ENCODE measurements at regions not wholly inside any gene's neighbourhood (a gene's known extent, or its start where the extent isn't known, plus 50 kb on each side); places are given as distances from the start of the nearest gene placed in this dataset.

GRCh38 chr4:37132975-37133360 lies 111.6 kb upstream of the NWD2 start:
- H3K27ac ChIP-seq = no peak overlapping the region
- WGBS (ENCODE audit: low lambda C conversion rate, missing lambda C conversion rate) = 92% methylated on average over 1 of the region's 1 CpG
- no peaks in the 10 kb centered on the region for H4K20me1 ChIP-seq (ENCODE audit: insufficient read depth, poor library complexity, severe bottlenecking)

GRCh38 chr4:37138019-37138653 lies 106.4 kb upstream of the NWD2 start:
- Histone ChIP-seq H3K36me3 (replicated peaks; ENCODE audit: insufficient read depth, low read depth) (no peaks in the 10 kb centered on the region), H3K79me2 (no peaks in the 10 kb centered on the region), H3K4me3 (no peak overlapping the region), H3K27ac (no peak overlapping the region), H2AFZ (no peak overlapping the region), H3K9me2 (replicated peaks; ENCODE audit: insufficient read depth) (no peaks in the 10 kb centered on the region), H3K9me3 (ENCODE audit: low read depth) (no peaks in the 10 kb centered on the region), H3K27me3 (no peaks in the 10 kb centered on the region), H3K4me2 (no peak overlapping the region), H3K4me1 (ENCODE audit: insufficient read depth) (no peaks in the 10 kb centered on the region), H4K20me1 (ENCODE audit: insufficient read depth, poor library complexity, severe bottlenecking) (no peaks in the 10 kb centered on the region)
- 76% methylated on average over 2 of the region's 2 CpGs for WGBS (ENCODE audit: low lambda C conversion rate, missing lambda C conversion rate)
- TF ChIP-seq EZH2 (IDR thresholded peaks at IDR 0.05; ENCODE audit: borderline replicate concordance) = no peak
- no peak for DNase-seq (ENCODE audit: low spot score)

More at GRCh38 chr4:37132975-37133360, 111.6 kb upstream of the NWD2 start:
- Histone ChIP-seq H3K36me3 (replicated peaks; ENCODE audit: insufficient read depth, low read depth) (no peaks in the 10 kb centered on the region), H3K4me1 (ENCODE audit: insufficient read depth) (no peaks in the 10 kb centered on the region), H3K27me3 (no peaks in the 10 kb centered on the region), H3K79me2 (no peaks in the 10 kb centered on the region), H2AFZ (no peak overlapping the region), H3K9me2 (replicated peaks; ENCODE audit: insufficient read depth) (no peaks in the 10 kb centered on the region), H3K9me3 (ENCODE audit: low read depth) (no peaks in the 10 kb centered on the region), H3K4me3 (no peak overlapping the region), H3K4me2 (no peak overlapping the region)
- DNase-seq (ENCODE audit: low spot score) = no peak
- no peak for TF ChIP-seq EZH2phosphoT487 (IDR thresholded peaks at IDR 0.05; ENCODE audit: low read depth, severe bottlenecking, unreplicated experiment)
- no peak for TF ChIP-seq EZH2 (IDR thresholded peaks at IDR 0.05; ENCODE audit: borderline replicate concordance)
- TF ChIP-seq CTCF (IDR thresholded peaks at IDR 0.05; ENCODE audit: poor library complexity) = no peak

- WGBS (ENCODE audit: low lambda C conversion rate, missing lambda C conversion rate) = 28% methylated on average over 2 of the region's 2 CpGs
- TF ChIP-seq EZH2phosphoT487 (IDR thresholded peaks at IDR 0.05; ENCODE audit: low read depth, severe bottlenecking, unreplicated experiment) (no peak), EZH2 (IDR thresholded peaks at IDR 0.05; ENCODE audit: borderline replicate concordance) (no peak), CTCF (IDR thresholded peaks at IDR 0.05; ENCODE audit: poor library complexity) (no peak)
Measured at GRCh38 chr4:37138789-37139188, 105.8 kb upstream of the NWD2 start.

GRCh38 chr4:37139987-37140386 lies 104.6 kb upstream of the NWD2 start:
- 31% methylated on average over 1 of the region's 1 CpG for WGBS (ENCODE audit: low lambda C conversion rate, missing lambda C conversion rate)
- H3K9me2 ChIP-seq (replicated peaks; ENCODE audit: insufficient read depth) = no peaks in the 10 kb centered on the region
- no peak overlapping the region for H3K27ac ChIP-seq
- no peaks in the 10 kb centered on the region for H4K20me1 ChIP-seq (ENCODE audit: insufficient read depth, poor library complexity, severe bottlenecking)
- H2AFZ ChIP-seq = no peak overlapping the region
- no peaks in the 10 kb centered on the region for H3K79me2 ChIP-seq
- DNase-seq (ENCODE audit: low spot score) = no peak
- no peak overlapping the region for H3K4me3 ChIP-seq
- H3K36me3 ChIP-seq (replicated peaks; ENCODE audit: insufficient read depth, low read depth) = no peaks in the 10 kb centered on the region
- no peaks in the 10 kb centered on the region for H3K27me3 ChIP-seq
- no peaks in the 10 kb centered on the region for H3K9me3 ChIP-seq (ENCODE audit: low read depth)
- no peaks in the 10 kb centered on the region for H3K4me1 ChIP-seq (ENCODE audit: insufficient read depth)
- TF ChIP-seq CTCF (IDR thresholded peaks at IDR 0.05; ENCODE audit: poor library complexity) (no peak), EZH2phosphoT487 (IDR thresholded peaks at IDR 0.05; ENCODE audit: low read depth, severe bottlenecking, unreplicated experiment) (no peak), EZH2 (IDR thresholded peaks at IDR 0.05; ENCODE audit: borderline replicate concordance) (no peak)
- H3K4me2 ChIP-seq = no peak overlapping the region

More at GRCh38 chr4:37138789-37139188, 105.8 kb upstream of the NWD2 start:
- no peaks in the 10 kb centered on the region for H4K20me1 ChIP-seq (ENCODE audit: insufficient read depth, poor library complexity, severe bottlenecking)
- H3K9me2 ChIP-seq (replicated peaks; ENCODE audit: insufficient read depth) = no peaks in the 10 kb centered on the region
- no peak overlapping the region for H3K27ac ChIP-seq
- no peaks in the 10 kb centered on the region for H3K9me3 ChIP-seq (ENCODE audit: low read depth)
- no peak overlapping the region for H3K4me2 ChIP-seq
- no peaks in the 10 kb centered on the region for H3K36me3 ChIP-seq (replicated peaks; ENCODE audit: insufficient read depth, low read depth)
- no peaks in the 10 kb centered on the region for H3K27me3 ChIP-seq
- no peak overlapping the region for H3K4me3 ChIP-seq
- H3K4me1 ChIP-seq (ENCODE audit: insufficient read depth) = no peaks in the 10 kb centered on the region
- no peak for DNase-seq (ENCODE audit: low spot score)
- no peaks in the 10 kb centered on the region for H3K79me2 ChIP-seq
- no peak overlapping the region for H2AFZ ChIP-seq

Measured in hepatocyte (in vitro differentiated cells).